Astrocyte (in vitro differentiated cells and primary cell): ENCODE measurements at regions not wholly inside any gene's neighbourhood (a gene's known extent, or its start where the extent isn't known, plus 50 kb on each side); places are given as distances from the start of the nearest gene placed in this dataset.

Source experiments
- EZH2 ChIP-seq: IDR thresholded peaks from 2 replicates; pipeline ENCODE4 v1.6.1; 2012; ENCODE audit warnings: mild to moderate bottlenecking, low read length, inconsistent platforms; ENCODE audit not compliant: insufficient read depth
- TF ChIP-seq, protein P1 (sequence below): IDR thresholded peaks from 2 replicates; pipeline ENCODE4 v1.5.1; 2011; ENCODE audit warnings: low read depth, mild to moderate bottlenecking, inconsistent platforms, low read length, moderate library complexity; ENCODE audit not compliant: insufficient read depth

- TF ChIP-seq, protein P1, sequence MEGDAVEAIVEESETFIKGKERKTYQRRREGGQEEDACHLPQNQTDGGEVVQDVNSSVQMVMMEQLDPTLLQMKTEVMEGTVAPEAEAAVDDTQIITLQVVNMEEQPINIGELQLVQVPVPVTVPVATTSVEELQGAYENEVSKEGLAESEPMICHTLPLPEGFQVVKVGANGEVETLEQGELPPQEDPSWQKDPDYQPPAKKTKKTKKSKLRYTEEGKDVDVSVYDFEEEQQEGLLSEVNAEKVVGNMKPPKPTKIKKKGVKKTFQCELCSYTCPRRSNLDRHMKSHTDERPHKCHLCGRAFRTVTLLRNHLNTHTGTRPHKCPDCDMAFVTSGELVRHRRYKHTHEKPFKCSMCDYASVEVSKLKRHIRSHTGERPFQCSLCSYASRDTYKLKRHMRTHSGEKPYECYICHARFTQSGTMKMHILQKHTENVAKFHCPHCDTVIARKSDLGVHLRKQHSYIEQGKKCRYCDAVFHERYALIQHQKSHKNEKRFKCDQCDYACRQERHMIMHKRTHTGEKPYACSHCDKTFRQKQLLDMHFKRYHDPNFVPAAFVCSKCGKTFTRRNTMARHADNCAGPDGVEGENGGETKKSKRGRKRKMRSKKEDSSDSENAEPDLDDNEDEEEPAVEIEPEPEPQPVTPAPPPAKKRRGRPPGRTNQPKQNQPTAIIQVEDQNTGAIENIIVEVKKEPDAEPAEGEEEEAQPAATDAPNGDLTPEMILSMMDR: no peak
- no peak for TF ChIP-seq EZH2
Observed at GRCh38 chr17:79137789-79138165, 63.2 kb downstream of the ENGASE start.
